Stomach (tissue), 8 donors: ENCODE measurements at regions not wholly inside any gene's neighbourhood (a gene's known extent, or its start where the extent isn't known, plus 50 kb on each side); places are given as distances from the start of the nearest gene placed in this dataset.

Experiments
- DNase-seq, 2 donors: peaks; one replicate each; pipeline versions ENCODE4 v3.0.0 to v3.0.0-alpha.2; 2013 to 2019
- H3K27ac ChIP-seq, 5 donors: fragments of 200-600 bp in 4 of 5; sonication (generic) in 4 of 5; one replicate each; pipeline ENCODE4 v1.5.1; 2013 to 2019; ENCODE audit warnings: mild to moderate bottlenecking in 1 of 5, moderate library complexity in 1 of 5
- H3K27me3 ChIP-seq, 3 donors: fragments of 200-600 bp; sonication (generic); one replicate each; pipeline ENCODE4 v1.5.1; 2017 to 2019; ENCODE audit warnings: mixed run types in 1 of 3
- H3K36me3 ChIP-seq, 4 donors: fragments of 200-600 bp; sonication (generic); 1 replicate in 3 of 4; 2 replicates in 1 of 4; pipeline ENCODE4 v1.5.1; 2016 to 2019
- H3K4me1 ChIP-seq, 4 donors: fragments of 200-600 bp; sonication (generic); one replicate each; pipeline ENCODE4 v1.5.1; 2016 to 2019
- H3K4me3 ChIP-seq, 4 donors: fragments of 200-600 bp; sonication (generic) in 3 of 4; one replicate each; pipeline ENCODE4 v1.5.1; 2016 to 2019; ENCODE audit warnings: mild to moderate bottlenecking in 1 of 4
- H3K9me3 ChIP-seq, 4 donors: fragments of 200-600 bp; sonication (generic); one replicate each; pipeline ENCODE4 v1.5.1; 2016 to 2019
- CTCF ChIP-seq, 7 experiments: fragments of 450-650 bp in 4 of 7; fragments of 200-600 bp in 3 of 7; sonication (generic) in 3 of 7; IDR thresholded peaks; one replicate each; pipeline ENCODE4 v1.5.1; 2016 to 2019; ENCODE audit warnings: antibody characterized with exemption in 7 of 7, control low read depth in 2 of 7, mild to moderate bottlenecking in 1 of 7
- EP300 ChIP-seq: sonication (generic); formaldehyde crosslinking; IDR thresholded peaks from one replicate; pipeline ENCODE4 v1.6.1; 2017; ENCODE audit warnings: antibody characterized with exemption
- POLR2A ChIP-seq, 4 donors: fragments of 450-650 bp; IDR thresholded peaks; one replicate each; pipeline ENCODE4 v1.6.1; 2016; ENCODE audit warnings: antibody characterized with exemption in 4 of 4, control low read depth in 2 of 4, mild to moderate bottlenecking in 1 of 4, moderate library complexity in 1 of 4
- POLR2AphosphoS5 ChIP-seq, 3 donors: sonication (generic); formaldehyde crosslinking; IDR thresholded peaks; one replicate each; pipeline ENCODE4 v1.6.1; 2016; ENCODE audit warnings: antibody characterized with exemption in 3 of 3
- WGBS, 5 donors: extraction: QIAGEN DNeasy Blood & Tissue Kit in 3 of 5; methylation state at CpG; one replicate each; pipeline versions ENCODE4 v1.1.5 to v1.1.7; 2013 to 2018; 5-methylcytosine and 5-hydroxymethylcytosine counted together
- intact Hi-C: fragments of 100-400 bp; cut with DNase I; formaldehyde crosslinking; loops from one replicate; pipeline ENCODE4 v1.15.1; 2023; ENCODE audit warnings: low total_unique reads
- donor health status: healthy with polysubstance abuse.
- donor health status: Bipolar disorder and iron deficiency.
- donor health status: healthy.

- no peaks in the 10 kb centered on the region for H3K36me3 ChIP-seq
- no peak overlapping the region for H3K27ac ChIP-seq
- H3K9me3 ChIP-seq = no peaks in the 10 kb centered on the region
- no peak overlapping the region for H3K4me3 ChIP-seq
- TF ChIP-seq POLR2A (IDR thresholded peaks at IDR 0.05) (no peak), POLR2AphosphoS5 (IDR thresholded peaks at IDR 0.05) (no peak), CTCF (IDR thresholded peaks at IDR 0.05) (no peak), EP300 (no peak)
- DNase-seq = no peak
- intact Hi-C loops = no loop called here
- no peaks in the 10 kb centered on the region for H3K27me3 ChIP-seq
- H3K4me1 ChIP-seq = no peaks in the 10 kb centered on the region
- 80 to 92% (median 88%) methylated on average over 3 of the region's 3 CpGs for WGBS, 5 donors
Measured at GRCh38 chr13:33973194-33973593, 155.2 kb downstream of the RFC3 start.

DNA sequence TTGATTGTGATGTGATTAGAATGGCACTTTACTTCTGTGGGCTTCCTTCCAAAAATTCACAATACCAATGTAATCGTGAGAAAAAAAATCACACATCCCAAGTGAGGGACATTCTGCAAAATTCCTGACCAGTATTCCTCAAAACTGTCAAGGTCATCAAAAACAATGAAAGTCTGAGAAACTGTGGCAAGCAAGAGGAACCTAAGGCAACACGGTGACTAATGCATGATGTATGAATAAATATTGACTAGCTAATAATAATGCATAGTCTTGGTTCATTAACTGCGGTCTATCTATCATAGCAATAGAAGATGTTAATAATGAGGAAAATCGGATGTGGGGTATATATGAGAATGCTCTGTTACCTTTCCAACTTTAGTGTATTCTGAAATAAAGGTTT is 159.0 kb downstream of the RFC3 start:
- H3K36me3 ChIP-seq = no peaks in the 10 kb centered on the region
- no peaks in the 10 kb centered on the region for H3K4me1 ChIP-seq
- no peak overlapping the region for H3K4me3 ChIP-seq
- no peaks in the 10 kb centered on the region for H3K9me3 ChIP-seq
- 70 to 77% (median 74%) methylated on average over 4 of the region's 4 CpGs for WGBS, 5 donors
- H3K27me3 ChIP-seq = no peaks in the 10 kb centered on the region
- no peak for DNase-seq
- intact Hi-C loops = no loop called here
- H3K27ac ChIP-seq = no peak overlapping the region
- no peak for TF ChIP-seq EP300
- no peak for TF ChIP-seq CTCF (IDR thresholded peaks at IDR 0.05)
- TF ChIP-seq POLR2A (IDR thresholded peaks at IDR 0.05) = no peak
- TF ChIP-seq POLR2AphosphoS5 (IDR thresholded peaks at IDR 0.05) = no peak

DNA sequence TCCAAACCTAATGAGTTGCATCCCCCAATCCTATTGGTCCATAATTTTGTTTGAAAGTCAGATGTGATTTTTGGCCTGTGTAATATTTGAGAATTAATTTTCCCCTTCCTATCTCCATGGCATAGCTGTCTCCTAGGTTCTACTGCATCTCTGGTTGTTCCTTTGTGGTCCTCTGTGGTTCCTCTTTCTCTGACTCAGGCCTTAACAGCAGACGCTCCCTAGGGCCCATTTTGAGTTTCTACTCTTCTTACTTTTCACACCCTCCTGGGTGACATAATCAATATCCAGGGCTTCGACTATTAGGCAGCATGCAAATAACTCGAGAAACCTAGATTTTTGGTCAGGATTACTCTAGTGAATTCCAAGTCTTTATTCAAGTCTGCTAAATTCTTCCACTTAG is 160.7 kb downstream of the RFC3 start:
- H3K9me3 ChIP-seq = no peaks in the 10 kb centered on the region
- no peaks in the 10 kb centered on the region for H3K4me1 ChIP-seq
- no peak overlapping the region for H3K27ac ChIP-seq
- H3K27me3 ChIP-seq = no peaks in the 10 kb centered on the region
- TF ChIP-seq POLR2AphosphoS5 (IDR thresholded peaks at IDR 0.05) (no peak), POLR2A (IDR thresholded peaks at IDR 0.05) (no peak), CTCF (IDR thresholded peaks at IDR 0.05) (no peak), EP300 (no peak)
- no peak for DNase-seq
- intact Hi-C loops = no loop called here
- H3K36me3 ChIP-seq = no peaks in the 10 kb centered on the region
- H3K4me3 ChIP-seq = no peak overlapping the region
- 59 to 96% (median 85%) methylated on average over 3 of the region's 3 CpGs for WGBS, 5 donors

- no peak overlapping the region for H3K27ac ChIP-seq
Measured at GRCh38 chr13:33992881-33993336, 175.0 kb downstream of the RFC3 start.

More at GRCh38 chr13:33992881-33993336, 175.0 kb downstream of the RFC3 start:
- no peak for TF ChIP-seq POLR2A (IDR thresholded peaks at IDR 0.05)
- no peak for TF ChIP-seq EP300
- TF ChIP-seq POLR2AphosphoS5 (IDR thresholded peaks at IDR 0.05) = no peak
- no peak for TF ChIP-seq CTCF (IDR thresholded peaks at IDR 0.05)
- DNase-seq = peak in 1 of 2 donors; percentile 37
- Histone ChIP-seq H3K4me1 (peaks cover 0 to 6% (median 0%) of the 10 kb centered on the region in 4 donors), H3K36me3 (no peaks in the 10 kb centered on the region), H3K4me3 (no peak overlapping the region), H3K9me3 (no peaks in the 10 kb centered on the region), H3K27me3 (no peaks in the 10 kb centered on the region)
- WGBS, 5 donors = 39 to 53% (median 49%) methylated on average over 2 of the region's 2 CpGs
- intact Hi-C loops = no loop called here
